AG10803 (cell line): ENCODE measurements at regions not wholly inside any gene's neighbourhood (a gene's known extent, or its start where the extent isn't known, plus 50 kb on each side); places are given as distances from the start of the nearest gene placed in this dataset.

Source experiments
- DNase-seq: peaks from one replicate; pipeline ENCODE4 v3.0.0; 2010; ENCODE audit warnings: low read depth
- H3K4me3 ChIP-seq: 2 replicates; pipeline ENCODE4 v1.5.1; 2011; ENCODE audit warnings: mild to moderate bottlenecking, low read length, control low read depth
- CTCF ChIP-seq: conservative IDR thresholded peaks from 2 replicates; pipeline ENCODE4 v1.5.1; 2011; ENCODE audit warnings: mild to moderate bottlenecking, low read length, control low read depth, inconsistent platforms

DNA sequence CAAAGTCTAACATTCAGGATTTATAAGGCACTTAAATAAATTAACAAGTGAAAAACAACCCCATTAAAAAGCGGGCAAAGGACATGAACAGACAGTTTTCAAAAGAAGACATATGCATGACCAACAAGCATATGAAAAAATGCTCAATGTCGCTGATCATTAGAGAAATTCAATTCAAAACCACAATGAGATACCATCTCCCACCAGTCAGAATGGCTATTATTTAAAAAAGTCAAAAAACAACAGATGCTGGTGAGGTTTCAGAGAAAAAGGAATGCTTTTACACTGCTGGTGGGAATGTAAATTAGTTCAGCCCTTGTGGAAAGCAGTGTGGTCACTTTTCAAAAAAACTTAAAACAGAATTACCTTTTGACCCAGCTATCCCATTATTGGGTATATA, 60.7 kb upstream of the BDKRB2 start:
- H3K4me3 ChIP-seq: no peak overlapping the region
- DNase-seq: peak; percentile 45
- TF ChIP-seq CTCF: no peak

- no peak overlapping the region for H3K4me3 ChIP-seq
- no peak for TF ChIP-seq CTCF
- DNase-seq: peak; percentile 85
Observed at GRCh38 chr14:96145116-96145864, 59.3 kb upstream of the BDKRB2 start.

DNA sequence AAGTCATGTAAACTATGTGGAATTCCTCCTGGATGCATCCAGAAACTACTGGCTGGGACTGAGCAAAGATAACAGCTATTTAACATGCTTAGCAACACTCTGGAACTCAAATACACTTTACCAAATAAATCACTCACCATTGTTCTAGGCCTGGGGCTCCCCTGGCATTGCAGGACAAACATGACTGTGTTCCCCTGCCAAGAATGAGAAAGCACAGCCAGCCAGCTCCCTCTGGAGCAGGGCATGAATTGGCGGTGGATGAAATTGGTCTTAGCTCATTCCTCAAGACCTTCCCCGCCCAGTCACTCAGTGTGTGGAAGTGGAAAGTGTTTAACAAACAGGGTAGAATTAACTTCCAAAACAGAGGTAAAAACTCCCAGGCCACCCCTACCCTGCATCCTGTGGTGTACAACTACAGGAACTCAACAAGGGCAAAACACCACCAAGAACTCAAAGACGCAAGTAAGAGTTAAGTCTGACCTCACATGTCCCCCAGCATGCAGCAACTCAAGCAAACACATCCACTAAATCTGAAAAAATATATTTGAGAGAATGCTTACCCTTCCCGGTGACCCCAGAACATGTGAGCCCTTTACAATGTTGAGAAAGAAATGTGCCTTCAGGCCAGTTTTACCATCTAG, 58.4 kb upstream of the BDKRB2 start:
- DNase-seq: peak; percentile 95
- no peak overlapping the region for H3K4me3 ChIP-seq
- peak; percentile 23 for TF ChIP-seq CTCF

DNA sequence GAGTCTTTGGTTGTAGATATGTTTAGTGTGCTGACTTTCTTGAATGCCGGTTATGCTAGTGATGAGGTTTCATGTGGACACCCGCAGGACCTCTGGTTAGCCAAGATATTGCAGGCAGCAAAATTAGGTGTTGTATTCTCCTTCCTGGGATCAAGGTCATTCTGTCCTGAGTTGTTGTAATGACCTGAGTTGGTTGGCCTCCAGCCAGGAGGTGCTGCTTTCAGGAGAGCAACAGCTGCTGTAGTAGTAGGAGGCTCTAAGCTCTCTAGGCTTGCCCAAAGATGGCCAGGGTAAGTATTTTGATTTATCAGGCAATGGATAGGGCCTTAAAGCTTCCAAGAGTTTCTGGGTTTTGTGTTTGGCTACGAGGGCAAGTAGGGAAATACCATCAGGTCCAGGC, 56.0 kb upstream of the BDKRB2 start:
- no peak for DNase-seq
- TF ChIP-seq CTCF: no peak
- H3K4me3 ChIP-seq: no peak overlapping the region

- DNase-seq: no peak
- TF ChIP-seq CTCF: no peak
Observed at GRCh38 chr14:96149131-96149530, 55.5 kb upstream of the BDKRB2 start.

DNA sequence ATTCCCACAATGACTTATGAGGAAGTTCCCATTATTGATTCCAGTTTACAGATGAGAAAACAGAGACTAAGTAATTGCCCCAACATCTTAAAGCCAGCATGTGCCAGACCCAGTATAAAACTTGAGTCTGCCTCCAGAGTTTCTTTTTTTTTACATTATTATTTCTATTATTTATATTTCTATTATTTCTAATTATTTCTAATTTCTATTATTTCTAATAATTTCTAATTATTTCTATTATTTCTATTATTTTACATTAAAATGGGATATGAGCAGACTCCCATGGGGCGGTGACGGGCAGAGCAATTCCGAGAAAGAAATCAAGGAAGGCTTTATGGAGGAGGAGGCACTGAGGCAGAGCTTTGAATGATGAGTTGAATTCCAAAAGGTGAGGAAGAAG, 54.4 kb upstream of the BDKRB2 start:
- TF ChIP-seq CTCF: no peak
- DNase-seq: no peak
- no peak overlapping the region for H3K4me3 ChIP-seq

More at GRCh38 chr14:96149131-96149530, 55.5 kb upstream of the BDKRB2 start:
- H3K4me3 ChIP-seq: no peak overlapping the region

- TF ChIP-seq CTCF: no peak
Observed at GRCh38 chr14:96151242-96151641, 53.4 kb upstream of the BDKRB2 start.

More at GRCh38 chr14:96151242-96151641, 53.4 kb upstream of the BDKRB2 start:
- H3K4me3 ChIP-seq: no peak overlapping the region
- no peak for DNase-seq
